Activated CD8-positive, alpha-beta memory T cell treated with anti-CD3 and anti-CD28 coated beads, Interleukin-2, amount 50 U/mL, for 1 hour (primary cell): ENCODE measurements at regions not wholly inside any gene's neighbourhood (a gene's known extent, or its start where the extent isn't known, plus 50 kb on each side); places are given as distances from the start of the nearest gene placed in this dataset.

Source experiments
- DNase-seq: peaks from one replicate; pipeline ENCODE4 v3.0.0-alpha.2; 2020; ENCODE audit errors: extremely low read depth

DNA sequence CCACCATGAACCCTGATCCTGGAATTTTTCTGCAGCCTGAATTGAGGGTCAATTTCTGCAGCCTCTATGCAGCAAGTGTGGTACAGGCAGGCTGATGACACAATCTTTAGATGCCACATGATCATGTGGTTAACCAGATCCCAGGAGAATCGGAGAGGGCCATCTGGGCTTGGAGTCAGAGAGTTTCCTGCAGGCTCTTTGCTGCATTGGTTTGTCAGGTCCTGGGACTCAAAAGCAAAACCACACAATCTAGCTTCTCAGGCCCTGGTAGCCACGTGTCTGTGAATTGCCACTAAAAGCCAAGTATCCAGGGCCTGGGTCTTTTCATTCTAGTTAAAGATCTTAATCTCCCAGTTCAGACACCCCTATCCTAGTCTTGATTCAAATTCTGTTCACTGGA lies 464.5 kb downstream of the BCOR start:
- DNase-seq: no peak

- DNase-seq: no peak
Measured at GRCh38 chrX:39636481-39636880, 461.3 kb downstream of the BCOR start.

- no peak for DNase-seq
Measured at GRCh38 chrX:39638526-39638925, 459.2 kb downstream of the BCOR start.

DNA sequence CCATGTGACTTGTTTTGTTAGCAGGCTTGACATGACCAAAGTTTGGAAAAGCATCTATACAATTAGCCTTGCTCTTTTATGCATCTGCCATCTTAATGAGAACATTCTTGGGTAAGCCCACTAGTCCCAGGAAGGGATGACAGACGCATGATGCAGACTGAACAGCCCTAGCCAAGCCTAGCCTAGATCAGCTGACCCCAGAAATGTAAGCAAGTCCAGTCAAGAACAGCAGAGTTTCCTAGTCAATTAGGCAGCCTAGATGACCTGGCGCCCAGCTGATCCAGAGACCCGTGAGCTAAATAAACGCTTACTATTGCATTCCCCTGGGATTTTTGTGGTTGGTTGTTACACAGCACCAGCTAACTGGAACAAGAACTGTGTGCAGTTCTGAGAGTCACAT lies 457.9 kb downstream of the BCOR start:
- no peak for DNase-seq

DNA sequence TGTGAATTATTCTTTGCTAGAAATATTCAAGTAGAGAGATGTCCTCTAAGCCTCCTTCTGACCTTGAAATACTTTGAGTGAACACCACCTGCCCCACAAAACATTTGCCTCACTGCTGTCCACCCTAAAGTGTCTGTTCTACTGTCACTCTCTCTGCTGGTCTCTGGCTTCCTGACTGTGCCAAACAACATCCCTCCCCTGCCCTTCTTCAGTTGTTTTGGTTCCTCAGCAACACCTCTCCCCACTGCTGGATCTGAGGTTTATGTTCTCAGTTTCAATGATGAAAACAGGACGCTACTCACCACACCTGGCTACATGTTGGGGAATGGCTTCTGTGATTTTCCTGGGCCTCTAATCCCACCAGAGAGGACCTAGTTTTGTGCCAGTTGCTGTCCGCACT lies 456.9 kb downstream of the BCOR start:
- no peak for DNase-seq

DNA sequence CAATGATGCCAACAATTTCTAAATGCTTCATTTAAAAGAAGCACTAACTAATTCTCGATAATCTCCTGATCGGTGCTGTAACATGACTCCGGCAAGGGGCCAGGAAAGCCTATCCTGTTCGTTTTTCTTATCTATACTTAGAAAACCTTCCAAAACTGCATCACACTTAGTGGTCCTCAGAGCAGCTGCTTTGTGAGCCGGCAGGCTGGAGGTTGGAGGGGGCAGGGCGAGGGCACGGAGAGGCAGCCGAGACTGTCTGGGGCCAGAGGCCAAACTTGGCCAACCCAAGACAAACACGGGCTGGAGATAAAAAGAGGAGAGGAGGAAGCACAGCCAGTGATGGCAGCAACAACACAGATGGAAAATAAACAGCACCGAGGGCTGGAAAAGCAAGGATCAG lies 455.7 kb downstream of the BCOR start:
- DNase-seq: no peak

- no peak for DNase-seq
Measured at GRCh38 chrX:39643550-39643949, 454.2 kb downstream of the BCOR start.

- DNase-seq: no peak
Measured at GRCh38 chrX:39645178-39645895, 452.4 kb downstream of the BCOR start.

GRCh38 chrX:39648548-39649254 lies 449.1 kb downstream of the BCOR start:
- no peak for DNase-seq

- DNase-seq: no peak
Measured at GRCh38 chrX:39650768-39651347, 446.9 kb downstream of the BCOR start.

GRCh38 chrX:39652336-39652735 lies 445.4 kb downstream of the BCOR start:
- no peak for DNase-seq

DNA sequence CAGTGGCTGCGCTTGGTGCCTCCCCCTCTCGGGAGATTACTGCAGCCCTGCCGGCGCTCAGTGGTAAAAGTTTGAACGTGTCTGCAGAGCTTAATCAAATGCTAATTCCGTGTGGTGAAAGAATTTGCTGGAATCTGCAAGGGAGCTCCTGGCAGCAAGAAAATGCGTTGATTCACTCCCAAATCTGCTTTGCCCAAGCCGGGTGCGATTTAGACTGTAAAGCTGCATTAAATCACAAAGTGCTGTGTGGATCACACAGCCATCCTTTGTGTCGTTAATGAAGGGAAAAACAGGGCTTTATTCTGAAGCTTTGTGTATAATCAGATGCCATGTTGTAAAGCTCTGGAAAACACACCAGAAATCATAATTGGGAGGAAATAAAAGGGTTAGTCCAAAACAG lies 444.1 kb downstream of the BCOR start:
- DNase-seq: no peak

GRCh38 chrX:39654183-39654925 lies 443.4 kb downstream of the BCOR start:
- no peak for DNase-seq

- no peak for DNase-seq
Measured at GRCh38 chrX:39654952-39655351, 442.8 kb downstream of the BCOR start.

- no peak for DNase-seq
Measured at GRCh38 chrX:39661116-39661907, 436.4 kb downstream of the BCOR start.

GRCh38 chrX:39665830-39666518 lies 431.8 kb downstream of the BCOR start:
- no peak for DNase-seq

DNA sequence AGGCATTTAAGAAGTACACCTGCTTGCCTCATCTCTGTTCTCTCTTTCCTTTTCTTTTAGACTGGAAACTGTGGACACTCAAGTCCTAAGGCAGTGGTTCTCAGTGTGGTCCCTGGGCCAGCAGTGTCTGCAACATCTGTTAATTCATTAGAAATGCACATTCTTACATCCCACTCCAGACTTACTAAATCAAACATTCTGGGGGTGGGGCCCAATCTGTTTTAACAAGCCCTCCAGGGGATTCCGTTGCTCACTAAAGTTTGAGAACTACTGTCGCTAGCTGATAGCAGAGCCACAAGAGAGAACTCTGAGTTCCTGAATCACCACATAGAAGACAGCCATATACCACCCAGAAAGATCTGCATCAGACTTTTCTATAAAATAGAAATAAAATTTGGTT lies 430.6 kb downstream of the BCOR start:
- DNase-seq: no peak

DNA sequence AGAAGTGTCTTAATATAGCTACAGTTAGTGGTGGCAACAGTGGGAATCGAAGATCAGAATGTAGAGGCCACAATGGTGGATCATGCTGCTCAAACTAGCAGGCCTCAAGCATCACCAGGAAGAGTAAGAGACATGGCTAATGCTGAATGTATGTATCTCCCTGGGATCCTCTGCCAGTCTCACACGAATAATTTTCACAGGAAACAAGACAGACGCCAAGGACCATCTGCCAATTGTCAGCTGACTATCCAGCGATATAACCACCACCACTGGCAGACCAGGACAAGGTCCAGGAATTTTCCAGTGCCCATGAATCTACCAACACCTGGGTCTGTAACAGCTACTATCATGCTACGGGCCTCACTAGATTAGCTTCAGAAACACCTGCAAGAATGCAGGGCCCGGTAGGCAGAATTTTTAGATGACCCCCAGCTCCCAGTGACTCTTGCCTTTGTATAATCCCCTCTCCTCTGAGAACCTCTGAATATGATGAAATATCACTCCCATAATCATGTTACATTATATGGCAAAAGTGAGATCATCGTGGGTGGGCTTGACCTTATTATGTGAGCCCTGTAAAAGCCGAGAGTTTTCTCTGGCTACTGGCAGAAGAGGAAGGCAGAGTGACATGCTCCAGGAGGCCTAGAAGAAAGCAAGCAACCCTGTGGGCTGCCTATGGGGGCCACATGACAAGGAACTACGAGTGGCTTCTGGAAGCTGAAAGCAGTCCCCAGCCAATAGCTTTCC lies 429.8 kb downstream of the BCOR start:
- DNase-seq: no peak

DNA sequence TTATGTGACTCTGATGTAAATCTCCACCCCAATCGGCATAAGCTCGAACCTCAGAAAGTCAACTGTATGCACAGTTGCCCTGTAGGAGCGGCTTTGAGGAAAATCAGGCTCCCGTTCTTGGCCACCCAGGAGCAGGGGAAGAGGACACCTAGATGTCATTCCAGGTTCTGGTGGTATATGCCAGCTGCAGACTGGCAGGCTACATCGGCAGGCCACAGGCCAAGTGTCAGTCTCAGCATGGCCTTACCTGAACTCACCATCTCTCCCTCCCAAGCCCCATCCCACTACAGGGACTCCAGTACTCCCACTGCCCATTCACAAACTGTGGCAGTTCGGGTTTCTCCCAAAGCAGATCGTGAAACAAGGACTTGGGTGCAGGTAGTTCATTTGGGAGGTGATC lies 428.1 kb downstream of the BCOR start:
- DNase-seq: no peak

DNA sequence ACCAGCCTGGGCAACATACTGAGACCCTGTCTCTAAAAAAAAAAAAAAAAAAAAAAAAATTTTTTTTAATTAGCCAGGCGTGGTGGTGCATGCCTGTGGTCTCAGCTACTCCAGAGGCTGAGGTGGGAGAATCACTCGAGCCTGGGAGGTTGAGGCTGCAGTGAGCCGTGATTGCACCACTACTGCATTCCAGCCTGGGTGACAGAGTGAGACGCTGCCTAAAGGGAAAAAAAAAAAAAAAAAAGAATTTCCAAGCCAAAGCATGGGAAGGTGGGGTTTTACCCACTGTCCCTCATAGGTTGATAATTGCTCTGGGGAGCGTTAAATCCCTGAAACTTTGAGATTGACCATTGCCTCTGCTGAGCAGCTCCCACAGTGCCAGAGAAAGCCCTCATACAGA lies 427.5 kb downstream of the BCOR start:
- no peak for DNase-seq
